Ovary (tissue), 3 donors: ENCODE measurements at regions not wholly inside any gene's neighbourhood (a gene's known extent, or its start where the extent isn't known, plus 50 kb on each side); places are given as distances from the start of the nearest gene placed in this dataset.

Experiments used
- CTCF ChIP-seq, 3 donors: fragments of 450-650 bp in 2 of 3; fragments of 200-600 bp in 1 of 3; IDR thresholded peaks; one replicate each; pipeline versions ENCODE4 v1.5.1 to v1.8.0; 2016 to 2022; ENCODE audit warnings: antibody characterized with exemption in 3 of 3, mild to moderate bottlenecking in 1 of 3
- EP300 ChIP-seq: sonication (generic); formaldehyde crosslinking; IDR thresholded peaks from one replicate; pipeline ENCODE4 v1.6.1; 2017; ENCODE audit warnings: antibody characterized with exemption
- POLR2A ChIP-seq: fragments of 450-650 bp; IDR thresholded peaks from one replicate; pipeline ENCODE4 v1.6.1; 2017; ENCODE audit warnings: antibody characterized with exemption, mild to moderate bottlenecking, moderate library complexity
- donor health status: DM: no; HTN: no; CAD: no.

- TF ChIP-seq CTCF (IDR thresholded peaks at IDR 0.05) (no peak), POLR2A (no peak), EP300 (no peak)
Measured at GRCh38 chr7:79979437-79979836, 155.2 kb upstream of the GNAI1 start.
